Prostate gland (tissue), 2 donors: ENCODE measurements at regions not wholly inside any gene's neighbourhood (a gene's known extent, or its start where the extent isn't known, plus 50 kb on each side); places are given as distances from the start of the nearest gene placed in this dataset.

Experiments
- DNase-seq: peaks from one replicate; pipeline ENCODE4 v3.0.0-alpha.2; 2019; ENCODE audit warnings: low spot score
- H3K27ac ChIP-seq, 2 donors: fragments of 200-600 bp; sonication (generic); 2 replicates each; pipeline ENCODE4 v1.5.1; 2017 to 2019
- H3K27me3 ChIP-seq: fragments of 200-600 bp; sonication (generic); replicated peaks from 2 replicates; pipeline ENCODE4 v1.5.1; 2019; ENCODE audit not compliant: insufficient read depth
- H3K36me3 ChIP-seq, 2 donors: fragments of 200-600 bp; sonication (generic); 1 replicate in 1 of 2; 2 replicates in 1 of 2; pipeline versions ENCODE4 v1.5.1 to v1.8.1; 2017 to 2019
- H3K4me1 ChIP-seq: fragments of 200-600 bp; sonication (generic); replicated peaks from 2 replicates; pipeline ENCODE4 v1.5.1; 2019
- H3K4me3 ChIP-seq, 2 donors: fragments of 200-600 bp; sonication (generic); 2 replicates each; pipeline ENCODE4 v1.5.1; 2017 to 2019
- H3K9me3 ChIP-seq: fragments of 200-600 bp; sonication (generic); 2 replicates; pipeline ENCODE4 v1.5.1; 2017
- CTCF ChIP-seq, 4 experiments: fragments of 200-600 bp in 2 of 4; fragments of 450-650 bp in 2 of 4; sonication (generic) in 2 of 4; IDR thresholded peaks; 1 replicate in 3 of 4; 2 replicates in 1 of 4; pipeline ENCODE4 v1.5.1; 2016 to 2019; ENCODE audit warnings: antibody characterized with exemption in 4 of 4, mild to moderate bottlenecking in 2 of 4, moderate library complexity in 2 of 4
- POLR2A ChIP-seq: fragments of 450-650 bp; IDR thresholded peaks from one replicate; pipeline ENCODE4 v1.6.1; 2016; ENCODE audit warnings: antibody characterized with exemption, mild to moderate bottlenecking
- POLR2AphosphoS5 ChIP-seq: sonication (generic); formaldehyde crosslinking; IDR thresholded peaks from one replicate; pipeline ENCODE4 v1.6.1; 2017; ENCODE audit warnings: antibody characterized with exemption
- WGBS: methylation state at CpG from one replicate; pipeline ENCODE4 v1.1.5; 2018; 5-methylcytosine and 5-hydroxymethylcytosine counted together
- intact Hi-C: fragments of 100-400 bp; cut with DNase I; formaldehyde crosslinking; loops from one replicate; pipeline ENCODE4 v1.14.2; 2022

GRCh38 chr5:23579566-23579965 lies 72.2 kb downstream of the PRDM9 start:
- intact Hi-C loops, result no loop called here
- DNase-seq, result no peak
- TF ChIP-seq POLR2A, result no peak
- TF ChIP-seq POLR2AphosphoS5, result no peak
- TF ChIP-seq CTCF (IDR thresholded peaks at IDR 0.05), result no peak
- 74% methylated on average over 3 of the region's 3 CpGs for WGBS
- H3K36me3 ChIP-seq, result no peaks in the 10 kb centered on the region
- no peaks in the 10 kb centered on the region for H3K4me1 ChIP-seq
- no peak overlapping the region for H3K27ac ChIP-seq
- H3K4me3 ChIP-seq, result no peak overlapping the region
- no peaks in the 10 kb centered on the region for H3K27me3 ChIP-seq
- H3K9me3 ChIP-seq, result no peaks in the 10 kb centered on the region

- Histone ChIP-seq H3K4me3 (no peak overlapping the region), H3K27me3 (no peaks in the 10 kb centered on the region), H3K4me1 (no peaks in the 10 kb centered on the region), H3K9me3 (no peaks in the 10 kb centered on the region), H3K27ac (no peak overlapping the region), H3K36me3 (no peaks in the 10 kb centered on the region)
- 82% methylated on average over 3 of the region's 3 CpGs for WGBS
- DNase-seq, result no peak
- TF ChIP-seq POLR2AphosphoS5 (no peak), CTCF (IDR thresholded peaks at IDR 0.05) (no peak), POLR2A (no peak)
- intact Hi-C loops, result no loop called here
Measured at GRCh38 chr5:23583081-23583480, 75.7 kb downstream of the PRDM9 start.

GRCh38 chr5:23588841-23589326 lies 81.5 kb downstream of the PRDM9 start:
- no peak overlapping the region for H3K4me3 ChIP-seq
- H3K27me3 ChIP-seq, result no peaks in the 10 kb centered on the region
- no peak overlapping the region for H3K27ac ChIP-seq
- H3K4me1 ChIP-seq, result no peaks in the 10 kb centered on the region
- 76% methylated on average over 3 of the region's 3 CpGs for WGBS
- TF ChIP-seq CTCF (IDR thresholded peaks at IDR 0.05) (no peak), POLR2AphosphoS5 (no peak), POLR2A (no peak)
- H3K9me3 ChIP-seq, result no peaks in the 10 kb centered on the region
- DNase-seq, result no peak
- H3K36me3 ChIP-seq, result no peaks in the 10 kb centered on the region
- intact Hi-C loops, result no loop called here

GRCh38 chr5:23591250-23591649 lies 83.8 kb downstream of the PRDM9 start:
- WGBS, result 89% methylated on average over 4 of the region's 4 CpGs
- Histone ChIP-seq H3K27ac (no peak overlapping the region), H3K9me3 (no peaks in the 10 kb centered on the region)

More at GRCh38 chr5:23591250-23591649, 83.8 kb downstream of the PRDM9 start:
- H3K36me3 ChIP-seq, result no peaks in the 10 kb centered on the region
- H3K4me1 ChIP-seq, result no peaks in the 10 kb centered on the region
- no peak for DNase-seq
- H3K27me3 ChIP-seq, result no peaks in the 10 kb centered on the region
- TF ChIP-seq CTCF (IDR thresholded peaks at IDR 0.05) (no peak), POLR2A (no peak), POLR2AphosphoS5 (no peak)
- intact Hi-C loops, result no loop called here
- H3K4me3 ChIP-seq, result no peak overlapping the region
